ENCODE measurements at regions not wholly inside any gene's neighbourhood (a gene's known extent, or its start where the extent isn't known, plus 50 kb on each side); places are given as distances from the start of the nearest gene placed in this dataset.

GRCh38 chr1:148388260-148389026, 94.7 kb downstream of the PPIAL4G start (continued):
- no peak for TF ChIP-seq IKZF4 (CRISPR knock-in tag; IDR thresholded peaks at IDR 0.05; ENCODE audit: borderline replicate concordance, low read depth, not compliant biosample characterization)
- TF ChIP-seq ZNF550 (CRISPR knock-in tag; IDR thresholded peaks at IDR 0.05; ENCODE audit: borderline replicate concordance): no peak
- TF ChIP-seq, protein P1, sequence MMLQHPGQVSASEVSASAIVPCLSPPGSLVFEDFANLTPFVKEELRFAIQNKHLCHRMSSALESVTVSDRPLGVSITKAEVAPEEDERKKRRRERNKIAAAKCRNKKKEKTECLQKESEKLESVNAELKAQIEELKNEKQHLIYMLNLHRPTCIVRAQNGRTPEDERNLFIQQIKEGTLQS (CRISPR knock-in tag; IDR thresholded peaks at IDR 0.05): no peak
- no peak for TF ChIP-seq GMEB2 (CRISPR knock-in tag; IDR thresholded peaks at IDR 0.05; ENCODE audit: low read depth)
- no peak for TF ChIP-seq DPF2 (CRISPR knock-in tag; IDR thresholded peaks at IDR 0.05; ENCODE audit: borderline replicate concordance, low read depth)
- TF ChIP-seq, protein P2, sequence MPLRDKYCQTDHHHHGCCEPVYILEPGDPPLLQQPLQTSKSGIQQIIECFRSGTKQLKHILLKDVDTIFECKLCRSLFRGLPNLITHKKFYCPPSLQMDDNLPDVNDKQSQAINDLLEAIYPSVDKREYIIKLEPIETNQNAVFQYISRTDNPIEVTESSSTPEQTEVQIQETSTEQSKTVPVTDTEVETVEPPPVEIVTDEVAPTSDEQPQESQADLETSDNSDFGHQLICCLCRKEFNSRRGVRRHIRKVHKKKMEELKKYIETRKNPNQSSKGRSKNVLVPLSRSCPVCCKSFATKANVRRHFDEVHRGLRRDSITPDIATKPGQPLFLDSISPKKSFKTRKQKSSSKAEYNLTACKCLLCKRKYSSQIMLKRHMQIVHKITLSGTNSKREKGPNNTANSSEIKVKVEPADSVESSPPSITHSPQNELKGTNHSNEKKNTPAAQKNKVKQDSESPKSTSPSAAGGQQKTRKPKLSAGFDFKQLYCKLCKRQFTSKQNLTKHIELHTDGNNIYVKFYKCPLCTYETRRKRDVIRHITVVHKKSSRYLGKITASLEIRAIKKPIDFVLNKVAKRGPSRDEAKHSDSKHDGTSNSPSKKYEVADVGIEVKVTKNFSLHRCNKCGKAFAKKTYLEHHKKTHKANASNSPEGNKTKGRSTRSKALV (CRISPR knock-in tag; IDR thresholded peaks at IDR 0.05): no peak
- no peak for TF ChIP-seq FOXO1 (CRISPR knock-in tag; IDR thresholded peaks at IDR 0.05)
- TF ChIP-seq, protein P3, sequence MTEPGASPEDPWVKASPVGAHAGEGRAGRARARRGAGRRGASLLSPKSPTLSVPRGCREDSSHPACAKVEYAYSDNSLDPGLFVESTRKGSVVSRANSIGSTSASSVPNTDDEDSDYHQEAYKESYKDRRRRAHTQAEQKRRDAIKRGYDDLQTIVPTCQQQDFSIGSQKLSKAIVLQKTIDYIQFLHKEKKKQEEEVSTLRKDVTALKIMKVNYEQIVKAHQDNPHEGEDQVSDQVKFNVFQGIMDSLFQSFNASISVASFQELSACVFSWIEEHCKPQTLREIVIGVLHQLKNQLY (CRISPR knock-in tag; IDR thresholded peaks at IDR 0.05): no peak
- TF ChIP-seq ZFY (CRISPR knock-in tag; IDR thresholded peaks at IDR 0.05): peak; percentile 49; the same call in 1 of the 2 replicates
- peak; percentile 42 for TF ChIP-seq SAP130 (CRISPR knock-in tag; IDR thresholded peaks at IDR 0.05; ENCODE audit: low read depth)
- TF ChIP-seq NFIB (CRISPR knock-in tag; IDR thresholded peaks at IDR 0.05; ENCODE audit: borderline replicate concordance): no peak
- no peak for TF ChIP-seq ZNF558 (CRISPR knock-in tag; IDR thresholded peaks at IDR 0.05; ENCODE audit: borderline replicate concordance)
- peak; percentile 58; the same call in 1 of the 2 replicates for TF ChIP-seq ZSCAN25 (CRISPR knock-in tag; IDR thresholded peaks at IDR 0.05)
- TF ChIP-seq FOXA3 (CRISPR knock-in tag; IDR thresholded peaks at IDR 0.05): 0 out of 2 replicates have a peak, but pooled peaks have one; percentile 5
- no peak for TF ChIP-seq ZNF567 (CRISPR knock-in tag; IDR thresholded peaks at IDR 0.05; ENCODE audit: borderline replicate concordance)
- TF ChIP-seq ZBTB38 (CRISPR knock-in tag; IDR thresholded peaks at IDR 0.05): peak; percentile 66; the same call in 1 of the 2 replicates
- TF ChIP-seq ZSCAN30 (CRISPR knock-in tag; IDR thresholded peaks at IDR 0.05): no peak
- TF ChIP-seq NFE2 (CRISPR knock-in tag; IDR thresholded peaks at IDR 0.05): no peak
- TF ChIP-seq ONECUT2 (CRISPR knock-in tag; IDR thresholded peaks at IDR 0.05): no peak
- no peak for TF ChIP-seq ZNF75D (CRISPR knock-in tag; IDR thresholded peaks at IDR 0.05; ENCODE audit: borderline replicate concordance)
- TF ChIP-seq GABPA (IDR thresholded peaks at IDR 0.05; ENCODE audit: low read depth, low read length): peak; percentile 64
- TF ChIP-seq GABPA (CRISPR knock-in tag; IDR thresholded peaks at IDR 0.05; ENCODE audit: low read depth): peak; percentile 93
- no peak; the same call in 1 of the 2 replicates for TF ChIP-seq ZNF160 (CRISPR knock-in tag; IDR thresholded peaks at IDR 0.05)
- no peak for TF ChIP-seq ZNF34 (CRISPR knock-in tag; IDR thresholded peaks at IDR 0.05; ENCODE audit: borderline replicate concordance)
